ENCODE measurements at regions not wholly inside any gene's neighbourhood (a gene's known extent, or its start where the extent isn't known, plus 50 kb on each side); places are given as distances from the start of the nearest gene placed in this dataset.

DNA sequence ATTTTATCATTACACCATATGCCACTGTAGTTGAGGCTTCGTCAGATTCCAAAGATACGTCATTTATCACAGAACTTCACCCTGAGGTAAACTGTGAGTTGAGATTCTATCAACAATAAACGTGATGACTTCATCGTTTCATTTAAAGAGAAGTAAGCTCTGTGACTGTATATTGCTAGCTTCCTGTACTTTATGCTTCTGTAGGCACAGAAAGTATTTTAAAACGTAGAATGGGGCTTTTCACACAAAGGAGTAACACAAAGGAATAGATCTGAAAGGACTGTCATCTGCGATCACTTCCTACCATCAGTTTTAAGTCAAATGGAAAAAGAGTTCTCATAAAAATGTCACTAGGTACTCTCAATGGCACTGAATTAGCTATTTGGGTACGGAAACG lies 234.4 kb upstream of the MCHR2 start:
- in situ Hi-C loops (cut with MboI) (no loop called here), intact Hi-C loops (cut with micrococcal nuclease; ENCODE audit: unreplicated experiment) (no loop called here)
- H3K4me1 ChIP-seq (ENCODE audit: control insufficient read depth, insufficient read depth, low read length): no peaks in the 10 kb centered on the region
- peak overlapping the region; percentile 83 for H2AFZ ChIP-seq (ENCODE audit: control insufficient read depth, low read depth, low read length)
- peak overlapping the region; percentile 75 for H3K4me2 ChIP-seq (ENCODE audit: control insufficient read depth, insufficient read depth)
- H3K27ac ChIP-seq (ENCODE audit: control insufficient read depth, insufficient read depth): peak overlapping the region; percentile 20; the same call in 1 of the 2 replicates
- BruUV-seq (replicated peaks): no TSS peak
- FAIRE-seq (no peak), DNase-seq (ENCODE audit: low read depth, low spot score) (no peak), ATAC-seq (peak; percentile 21)
- H3K4me3 ChIP-seq: peak overlapping the region; percentile 69; the same call in 1 of the 2 replicates
- H3K27me3 ChIP-seq (replicated peaks in 1 of 2; ENCODE audit: control insufficient read depth in 2 of 2, insufficient read depth in 2 of 2, low read length in 1 of 2): no peaks in the 10 kb centered on the region
- no peaks in the 10 kb centered on the region for H4K20me1 ChIP-seq (ENCODE audit: control insufficient read depth, insufficient read depth)
- POLR2A ChIA-PET: no interaction called here
- RAD21 ChIA-PET (ENCODE audit: unreplicated experiment): interaction anchor here (1.1 to 2.2 kb wide), 2 partner anchors 29 to 57 kb away, joined by 4 to 5 read pairs; no protein-coding TSS in a partner anchor
- SMC1A ChIA-PET (ENCODE audit: uncharacterized antibody, unreplicated experiment): interaction anchor here (1.0 to 2.6 kb wide), 10 partner anchors 10 to 232 kb away, joined by 3 to 12 read pairs (median 4); no protein-coding TSS in a partner anchor
- peak overlapping the region; percentile 28; the same call in 1 of the 2 replicates for H3K9ac ChIP-seq (ENCODE audit: control insufficient read depth, insufficient read depth, low read length)
- peak; percentile 61; the same call in 1 of the 2 replicates for TF ChIP-seq CREB1 (IDR thresholded peaks at IDR 0.05; ENCODE audit: low read depth)
- 0 out of 2 replicates have a peak, but pooled peaks have one; percentile 24 for TF ChIP-seq CREM (IDR thresholded peaks at IDR 0.05; ENCODE audit: low read depth)
- TF ChIP-seq ZNF207 (IDR thresholded peaks at IDR 0.05; ENCODE audit: borderline replicate concordance): no peak
- CTCF ChIA-PET: interaction anchor here (1.2 to 2.3 kb wide), 3 partner anchors 16 to 112 kb away, joined by 3 to 6 read pairs (median 3); no protein-coding TSS in a partner anchor
- H3K36me3 ChIP-seq (ENCODE audit: control insufficient read depth in 2 of 2, insufficient read depth in 2 of 2, low read length in 1 of 2): no peaks in the 10 kb centered on the region
- WGBS (ENCODE audit: insufficient coverage, insufficient replicate concordance, low lambda C conversion rate, missing lambda C conversion rate): 13% methylated on average over 8 of the region's 8 CpGs
- no peaks in the 10 kb centered on the region for H3K79me2 ChIP-seq (ENCODE audit: control insufficient read depth, insufficient read depth, low read length)
- no peaks in the 10 kb centered on the region for H3K9me3 ChIP-seq (replicated peaks; ENCODE audit: control insufficient read depth, insufficient read depth, low read length)

DNA sequence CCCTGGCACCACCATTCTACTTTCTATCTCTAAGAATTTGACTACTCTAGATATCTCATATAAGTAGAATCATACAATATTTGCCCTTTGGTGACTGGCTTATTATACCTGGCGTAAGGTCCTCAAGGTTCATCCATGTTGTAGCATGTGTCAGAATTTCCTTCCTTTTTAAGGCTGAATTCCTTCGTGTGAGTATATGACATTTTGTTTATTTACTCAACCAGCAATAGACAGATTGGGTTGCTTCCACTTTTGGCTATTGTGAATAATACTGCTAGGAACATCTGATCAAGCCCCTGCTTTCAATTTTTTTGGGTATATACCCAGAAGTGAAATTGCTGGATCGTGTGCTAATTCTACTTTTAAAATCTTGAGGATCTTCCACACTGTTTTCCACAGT lies 232.8 kb upstream of the MCHR2 start:
- Histone ChIP-seq H3K4me2 (ENCODE audit: control insufficient read depth, insufficient read depth) (no peak overlapping the region), H3K27ac (ENCODE audit: control insufficient read depth, insufficient read depth) (no peak overlapping the region), H3K36me3 (ENCODE audit: control insufficient read depth in 2 of 2, insufficient read depth in 2 of 2, low read length in 1 of 2) (no peaks in the 10 kb centered on the region), H2AFZ (ENCODE audit: control insufficient read depth, low read depth, low read length) (no peak overlapping the region), H3K79me2 (ENCODE audit: control insufficient read depth, insufficient read depth, low read length) (no peaks in the 10 kb centered on the region), H4K20me1 (ENCODE audit: control insufficient read depth, insufficient read depth) (no peaks in the 10 kb centered on the region), H3K9ac (ENCODE audit: control insufficient read depth, insufficient read depth, low read length) (no peak overlapping the region), H3K9me3 (replicated peaks; ENCODE audit: control insufficient read depth, insufficient read depth, low read length) (no peaks in the 10 kb centered on the region), H3K4me1 (ENCODE audit: control insufficient read depth, insufficient read depth, low read length) (no peaks in the 10 kb centered on the region), H3K27me3 (replicated peaks in 1 of 2; ENCODE audit: control insufficient read depth in 2 of 2, insufficient read depth in 2 of 2, low read length in 1 of 2) (no peaks in the 10 kb centered on the region), H3K4me3 (no peak overlapping the region)
- BruUV-seq (replicated peaks): no TSS peak
- no peak for ATAC-seq
- in situ Hi-C loops (cut with MboI): no loop called here
- FAIRE-seq: no peak
- CTCF ChIA-PET: interaction anchor here (2.3 kb wide), 1 partner anchor 110 kb away, joined by 6 read pairs; no protein-coding TSS in a partner anchor
- intact Hi-C loops (cut with micrococcal nuclease; ENCODE audit: unreplicated experiment): no loop called here
- WGBS (ENCODE audit: insufficient coverage, insufficient replicate concordance, low lambda C conversion rate, missing lambda C conversion rate): 48% methylated on average over 2 of the region's 3 CpGs
- RAD21 ChIA-PET (ENCODE audit: unreplicated experiment): no interaction called here
- POLR2A ChIA-PET: no interaction called here
- no peak for DNase-seq (ENCODE audit: low read depth, low spot score)
- SMC1A ChIA-PET (ENCODE audit: uncharacterized antibody, unreplicated experiment): no interaction called here
- TF ChIP-seq BMI1 (IDR thresholded peaks at IDR 0.05; ENCODE audit: borderline replicate concordance): no peak
- TF ChIP-seq BRCA1 (IDR thresholded peaks at IDR 0.05; ENCODE audit: low read depth, low read length): no peak
- TF ChIP-seq, protein P1, sequence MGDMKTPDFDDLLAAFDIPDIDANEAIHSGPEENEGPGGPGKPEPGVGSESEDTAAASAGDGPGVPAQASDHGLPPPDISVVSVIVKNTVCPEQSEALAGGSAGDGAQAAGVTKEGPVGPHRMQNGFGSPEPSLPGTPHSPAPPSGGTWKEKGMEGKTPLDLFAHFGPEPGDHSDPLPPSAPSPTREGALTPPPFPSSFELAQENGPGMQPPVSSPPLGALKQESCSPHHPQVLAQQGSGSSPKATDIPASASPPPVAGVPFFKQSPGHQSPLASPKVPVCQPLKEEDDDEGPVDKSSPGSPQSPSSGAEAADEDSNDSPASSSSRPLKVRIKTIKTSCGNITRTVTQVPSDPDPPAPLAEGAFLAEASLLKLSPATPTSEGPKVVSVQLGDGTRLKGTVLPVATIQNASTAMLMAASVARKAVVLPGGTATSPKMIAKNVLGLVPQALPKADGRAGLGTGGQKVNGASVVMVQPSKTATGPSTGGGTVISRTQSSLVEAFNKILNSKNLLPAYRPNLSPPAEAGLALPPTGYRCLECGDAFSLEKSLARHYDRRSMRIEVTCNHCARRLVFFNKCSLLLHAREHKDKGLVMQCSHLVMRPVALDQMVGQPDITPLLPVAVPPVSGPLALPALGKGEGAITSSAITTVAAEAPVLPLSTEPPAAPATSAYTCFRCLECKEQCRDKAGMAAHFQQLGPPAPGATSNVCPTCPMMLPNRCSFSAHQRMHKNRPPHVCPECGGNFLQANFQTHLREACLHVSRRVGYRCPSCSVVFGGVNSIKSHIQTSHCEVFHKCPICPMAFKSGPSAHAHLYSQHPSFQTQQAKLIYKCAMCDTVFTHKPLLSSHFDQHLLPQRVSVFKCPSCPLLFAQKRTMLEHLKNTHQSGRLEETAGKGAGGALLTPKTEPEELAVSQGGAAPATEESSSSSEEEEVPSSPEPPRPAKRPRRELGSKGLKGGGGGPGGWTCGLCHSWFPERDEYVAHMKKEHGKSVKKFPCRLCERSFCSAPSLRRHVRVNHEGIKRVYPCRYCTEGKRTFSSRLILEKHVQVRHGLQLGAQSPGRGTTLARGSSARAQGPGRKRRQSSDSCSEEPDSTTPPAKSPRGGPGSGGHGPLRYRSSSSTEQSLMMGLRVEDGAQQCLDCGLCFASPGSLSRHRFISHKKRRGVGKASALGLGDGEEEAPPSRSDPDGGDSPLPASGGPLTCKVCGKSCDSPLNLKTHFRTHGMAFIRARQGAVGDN (IDR thresholded peaks at IDR 0.05): no peak
- no peak for TF ChIP-seq SRF (IDR thresholded peaks at IDR 0.05; ENCODE audit: low read depth in 2 of 2, low read length in 2 of 2)
- no peak for TF ChIP-seq ZBED1 (IDR thresholded peaks at IDR 0.05; ENCODE audit: borderline replicate concordance)
- TF ChIP-seq SPI1 (IDR thresholded peaks at IDR 0.05; ENCODE audit: borderline replicate concordance, insufficient read depth, low read depth, low read length): no peak
- TF ChIP-seq, protein P2, sequence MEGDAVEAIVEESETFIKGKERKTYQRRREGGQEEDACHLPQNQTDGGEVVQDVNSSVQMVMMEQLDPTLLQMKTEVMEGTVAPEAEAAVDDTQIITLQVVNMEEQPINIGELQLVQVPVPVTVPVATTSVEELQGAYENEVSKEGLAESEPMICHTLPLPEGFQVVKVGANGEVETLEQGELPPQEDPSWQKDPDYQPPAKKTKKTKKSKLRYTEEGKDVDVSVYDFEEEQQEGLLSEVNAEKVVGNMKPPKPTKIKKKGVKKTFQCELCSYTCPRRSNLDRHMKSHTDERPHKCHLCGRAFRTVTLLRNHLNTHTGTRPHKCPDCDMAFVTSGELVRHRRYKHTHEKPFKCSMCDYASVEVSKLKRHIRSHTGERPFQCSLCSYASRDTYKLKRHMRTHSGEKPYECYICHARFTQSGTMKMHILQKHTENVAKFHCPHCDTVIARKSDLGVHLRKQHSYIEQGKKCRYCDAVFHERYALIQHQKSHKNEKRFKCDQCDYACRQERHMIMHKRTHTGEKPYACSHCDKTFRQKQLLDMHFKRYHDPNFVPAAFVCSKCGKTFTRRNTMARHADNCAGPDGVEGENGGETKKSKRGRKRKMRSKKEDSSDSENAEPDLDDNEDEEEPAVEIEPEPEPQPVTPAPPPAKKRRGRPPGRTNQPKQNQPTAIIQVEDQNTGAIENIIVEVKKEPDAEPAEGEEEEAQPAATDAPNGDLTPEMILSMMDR (IDR thresholded peaks at IDR 0.05 in 2 of 3, conservative IDR thresholded peaks at IDR 0.05 in 1 of 3; ENCODE audit: control insufficient read depth in 2 of 3, extremely low read depth in 1 of 3, insufficient read depth in 1 of 3, low read depth in 3 of 3, low read length in 3 of 3): no peak
- TF ChIP-seq SMAD5 (IDR thresholded peaks at IDR 0.05; ENCODE audit: low read depth): no peak
- no peak for TF ChIP-seq NRF1 (conservative IDR thresholded peaks at IDR 0.05; ENCODE audit: low read depth, low read length)
- no peak for TF ChIP-seq ATF7 (IDR thresholded peaks at IDR 0.05; ENCODE audit: low read depth)

Measured in GM12878 (cell line).